ENCODE measurements at regions not wholly inside any gene's neighbourhood (a gene's known extent, or its start where the extent isn't known, plus 50 kb on each side); places are given as distances from the start of the nearest gene placed in this dataset.

- DNase-seq: no peak
These were observed 745.1 kb upstream of the MARCKS start for GRCh38 chr6:113112086-113112485.

- DNase-seq: no peak
These were observed 741.9 kb upstream of the MARCKS start for GRCh38 chr6:113115196-113115595.

- DNase-seq: no peak
These were observed 736.9 kb upstream of the MARCKS start for GRCh38 chr6:113120224-113120581.

GRCh38 chr6:113120582-113121285, 736.4 kb upstream of the MARCKS start:
- no peak for DNase-seq

GRCh38 chr6:113121571-113121970, 735.6 kb upstream of the MARCKS start:
- no peak for DNase-seq

- no peak for DNase-seq
These were observed 735.1 kb upstream of the MARCKS start for GRCh38 chr6:113122060-113122459.

DNA sequence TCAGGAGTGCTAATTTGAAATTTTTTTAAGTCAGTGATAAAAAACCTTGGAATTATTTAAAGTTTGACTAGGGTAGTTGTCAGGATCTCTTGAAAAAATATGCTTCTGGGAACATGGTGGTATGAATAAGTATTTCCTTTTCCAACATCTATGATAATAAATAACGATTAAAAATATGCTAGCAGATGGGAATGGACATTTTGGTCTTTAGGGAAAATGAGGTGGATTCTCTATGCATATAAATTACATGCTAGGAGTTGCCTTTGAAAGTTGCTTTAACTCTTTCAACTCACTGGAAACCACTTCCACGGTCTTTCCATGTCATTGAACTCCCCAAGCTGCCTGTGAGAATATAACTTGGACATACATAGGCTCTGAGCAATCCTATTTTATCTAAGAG, 731.5 kb upstream of the MARCKS start:
- DNase-seq: no peak

- DNase-seq: peak; percentile 91
These were observed 729.2 kb upstream of the MARCKS start for GRCh38 chr6:113127786-113128419.

DNA sequence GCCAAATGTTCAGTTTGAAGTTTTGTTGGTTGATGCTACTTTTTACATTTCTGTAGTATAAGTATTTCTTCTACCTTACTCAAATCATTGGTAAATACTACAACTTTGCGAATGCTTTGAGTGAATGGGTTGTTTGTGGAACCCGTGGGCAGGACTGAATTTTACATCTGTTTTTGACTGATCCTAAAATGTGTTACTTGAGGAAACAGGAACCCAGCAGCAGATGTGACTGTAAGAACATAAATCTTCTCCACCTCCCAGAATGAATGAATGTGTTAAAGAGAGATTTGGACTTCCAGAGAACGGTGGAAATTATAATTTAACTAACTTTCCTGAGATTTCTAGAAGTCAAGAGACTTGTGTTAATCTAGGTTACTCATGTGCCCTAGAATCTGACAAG, 728.5 kb upstream of the MARCKS start:
- DNase-seq: no peak

GRCh38 chr6:113129991-113130390, 727.2 kb upstream of the MARCKS start:
- no peak for DNase-seq

DNA sequence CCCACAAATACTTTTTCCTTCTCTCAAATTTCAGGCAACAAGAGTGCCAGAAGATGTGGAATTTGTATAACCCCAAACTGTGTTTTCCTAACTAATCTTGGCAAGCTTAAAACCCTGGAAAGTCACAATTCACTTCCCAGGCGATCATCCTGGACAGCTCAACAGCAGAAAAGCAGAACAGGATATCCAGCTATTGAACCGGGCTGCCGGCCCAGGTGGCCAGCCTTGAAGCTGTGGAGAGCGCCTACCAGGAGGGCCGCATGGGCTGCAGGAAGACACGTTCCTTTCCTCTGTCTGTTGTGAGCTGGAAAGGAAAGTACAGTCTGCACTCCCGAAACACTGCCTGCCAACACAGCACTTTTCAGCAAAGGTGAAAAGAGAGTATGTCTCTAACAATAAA, 719.7 kb upstream of the MARCKS start:
- no peak for DNase-seq

DNA sequence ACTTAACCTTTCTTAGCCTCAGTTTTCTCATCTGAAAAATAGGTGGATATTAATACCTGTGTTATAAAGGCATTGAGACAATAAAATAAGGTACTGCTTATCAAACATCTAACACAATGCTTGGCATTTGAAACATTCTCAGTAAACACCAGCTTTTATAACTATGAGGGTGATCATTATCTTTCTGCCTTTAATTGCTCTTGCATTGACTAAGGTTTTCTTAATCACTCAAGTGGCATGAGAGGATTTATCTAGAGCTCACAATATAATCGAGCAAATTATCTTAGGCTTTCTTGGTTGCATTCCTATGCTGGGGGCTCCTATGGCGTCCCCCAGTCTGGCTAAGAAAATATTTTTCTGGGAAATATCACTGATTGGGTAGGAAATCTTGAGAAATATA, 716.4 kb upstream of the MARCKS start:
- no peak for DNase-seq

DNA sequence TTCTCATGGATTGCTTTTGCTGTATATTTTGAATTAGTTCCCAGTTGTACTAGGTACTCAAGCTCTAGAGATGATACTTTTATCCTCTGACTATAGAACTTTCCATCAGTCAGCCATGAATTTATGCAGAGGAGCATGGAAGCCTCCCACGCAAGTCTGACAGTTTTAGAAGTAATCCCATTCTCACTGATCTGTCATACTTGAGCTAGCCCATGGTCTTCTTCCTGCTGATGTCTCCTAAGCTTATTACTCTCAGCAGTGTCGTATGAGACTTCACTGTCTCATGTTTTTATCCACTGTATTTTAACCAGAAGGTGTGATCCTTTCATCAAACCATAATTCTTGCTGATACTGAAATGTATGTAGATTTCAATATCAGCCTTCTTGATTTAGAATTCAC, 715.2 kb upstream of the MARCKS start:
- DNase-seq: no peak

DNA sequence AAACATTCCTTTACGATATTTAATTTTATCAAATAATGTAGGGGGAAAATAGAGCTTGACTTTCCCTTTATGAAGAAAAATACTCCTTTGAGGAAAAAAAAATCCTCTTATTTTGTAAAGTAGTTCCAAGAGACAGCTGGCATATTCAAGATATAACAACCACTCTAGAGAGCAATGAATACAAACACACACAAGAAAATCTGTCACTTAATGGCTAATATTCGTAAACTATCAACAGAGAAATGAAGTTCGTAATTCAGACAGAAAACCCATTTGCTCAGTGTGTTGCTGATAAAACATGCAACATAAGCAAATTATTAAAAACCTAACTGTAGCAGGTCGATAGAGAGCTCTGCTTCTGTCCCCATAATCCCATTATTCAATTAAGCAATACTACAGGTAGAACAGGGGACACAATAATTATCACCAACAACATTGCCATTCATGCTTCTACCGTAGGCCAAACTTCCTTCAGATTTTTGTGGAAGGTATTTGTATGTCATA, 714.4 kb upstream of the MARCKS start:
- DNase-seq: no peak

DNA sequence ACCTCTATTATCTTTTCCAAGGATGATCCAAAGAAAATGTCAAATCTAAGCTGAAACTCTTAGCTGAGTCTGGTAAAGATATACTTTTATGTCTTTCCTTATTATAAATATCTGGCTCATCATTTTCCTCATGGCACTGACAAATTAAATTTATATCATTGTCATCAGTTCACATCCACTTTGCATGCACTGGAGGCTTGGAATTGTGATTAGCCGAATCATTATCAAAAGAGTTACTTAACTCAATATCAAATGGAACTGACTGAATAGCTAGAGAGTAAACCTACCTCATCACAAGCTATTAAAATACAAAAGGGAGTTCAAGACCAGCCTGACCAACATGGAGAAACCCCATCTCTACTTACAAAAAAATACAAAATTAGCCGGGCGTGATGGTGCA, 713.9 kb upstream of the MARCKS start:
- DNase-seq: no peak

DNA sequence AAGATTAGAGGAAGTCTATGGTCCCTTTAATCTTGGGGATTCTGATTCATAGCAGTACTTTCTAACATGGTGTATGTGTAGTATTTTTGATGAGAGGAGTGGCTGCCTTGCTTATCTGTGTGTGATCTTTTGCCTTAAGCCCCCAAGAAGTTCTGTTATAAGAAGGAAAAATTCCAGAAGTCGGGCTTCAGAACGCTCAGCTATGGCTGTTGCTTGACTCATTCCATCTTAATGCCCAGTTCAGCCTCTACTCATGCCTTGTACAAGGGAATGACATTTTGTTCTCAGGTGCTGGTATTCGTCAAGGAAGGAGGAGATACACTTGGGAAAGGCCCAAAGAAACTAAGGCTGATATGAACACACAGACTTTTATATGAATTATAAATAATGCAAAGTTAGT, 713.0 kb upstream of the MARCKS start:
- DNase-seq: no peak

DNA sequence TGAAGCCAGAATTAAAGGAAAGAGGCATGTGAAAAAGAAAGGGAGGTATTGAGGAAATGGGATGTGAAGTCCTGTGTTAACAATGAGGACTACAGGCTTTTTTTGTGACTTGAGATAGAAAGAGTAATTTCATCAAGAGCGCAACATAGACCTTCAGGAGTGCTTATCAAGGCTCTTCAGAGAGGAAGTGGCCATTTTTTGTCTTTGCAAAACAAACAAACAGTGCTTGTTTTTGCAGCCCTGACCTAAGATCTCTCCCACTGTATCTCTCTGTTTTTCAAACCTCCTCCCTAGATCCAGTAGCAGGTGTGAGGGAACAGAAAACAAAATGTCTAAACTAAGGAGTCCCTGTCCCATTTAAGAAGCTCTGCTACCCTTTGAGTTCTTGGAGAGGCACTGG, 710.3 kb upstream of the MARCKS start:
- DNase-seq: no peak

GRCh38 chr6:113147544-113147943, 709.6 kb upstream of the MARCKS start:
- no peak for DNase-seq

- DNase-seq: no peak
These were observed 708.6 kb upstream of the MARCKS start for GRCh38 chr6:113148566-113148965.

DNA sequence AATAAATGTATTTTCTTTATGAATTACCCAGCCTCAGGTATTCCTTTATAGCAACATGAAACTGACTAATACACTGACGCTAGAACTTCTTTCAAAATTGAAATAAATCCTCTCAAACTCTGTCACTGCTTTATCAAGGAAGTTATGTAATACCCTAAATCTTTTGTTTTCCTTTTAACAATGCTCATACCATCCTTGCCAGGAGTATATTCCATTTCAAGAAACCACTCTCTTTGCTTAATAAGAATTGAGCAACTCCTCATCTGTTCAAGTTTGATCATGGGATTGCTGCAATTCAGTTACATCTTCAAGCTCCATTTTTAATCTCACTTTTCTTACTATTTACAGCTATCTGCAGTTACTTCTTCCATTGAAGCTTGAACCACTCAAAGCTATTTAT, 707.6 kb upstream of the MARCKS start:
- DNase-seq: no peak

- no peak for DNase-seq
These were observed 696.7 kb upstream of the MARCKS start for GRCh38 chr6:113160306-113161017.

DNA sequence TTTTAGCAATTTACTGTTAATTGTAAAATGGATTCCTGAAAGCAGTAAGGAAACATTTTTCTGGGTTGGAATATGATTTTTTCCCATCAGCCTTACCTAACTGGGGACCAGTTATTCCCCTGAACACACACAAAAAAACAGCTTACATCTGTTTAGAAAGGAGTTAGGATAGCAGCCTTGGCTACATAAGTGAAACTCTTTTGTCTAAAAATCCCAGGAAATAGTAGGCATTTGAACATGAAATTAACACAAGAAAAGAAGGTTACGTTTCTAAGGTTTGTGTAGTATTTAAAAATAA, 696.2 kb upstream of the MARCKS start:
- no peak for DNase-seq

DNA sequence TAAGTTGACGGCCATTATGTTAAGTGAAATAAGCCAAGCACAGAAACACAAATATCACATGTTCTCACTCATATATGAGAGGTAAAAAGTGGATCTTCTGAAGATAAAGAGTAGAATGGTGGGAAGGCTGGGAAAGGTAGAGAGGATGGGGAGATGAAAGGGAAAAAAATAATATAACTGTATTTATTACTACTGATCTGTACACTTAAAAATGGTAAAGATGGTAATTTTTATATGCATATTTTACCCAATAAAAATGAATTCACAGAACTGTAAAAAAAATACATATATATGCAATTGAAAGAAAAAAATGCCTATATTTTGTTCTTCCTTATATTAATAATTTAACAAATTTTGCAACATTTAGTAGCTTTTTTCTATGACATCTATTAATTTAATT, 694.4 kb upstream of the MARCKS start:
- no peak for DNase-seq

DNA sequence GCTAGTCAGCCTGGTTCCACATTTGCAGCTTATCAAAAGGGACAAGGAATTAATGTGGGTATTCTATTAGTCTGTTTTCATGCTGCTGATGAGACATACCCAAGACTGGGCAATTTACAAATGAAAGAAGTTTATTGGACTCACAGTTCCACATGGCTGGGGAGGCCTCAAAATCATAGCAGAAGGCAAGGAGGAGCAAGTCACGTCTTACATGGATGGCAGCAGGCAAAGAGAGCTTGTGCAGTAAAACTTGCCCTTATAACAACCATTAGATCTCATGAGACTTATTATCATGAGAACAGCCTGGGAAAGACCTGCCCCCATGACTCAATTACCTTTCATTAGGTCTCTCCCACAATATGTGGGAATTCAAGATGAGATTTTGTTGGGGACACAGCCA, 689.1 kb upstream of the MARCKS start:
- DNase-seq: no peak

GRCh38 chr6:113169484-113169883, 687.7 kb upstream of the MARCKS start:
- DNase-seq: no peak
